ENCODE measurements at regions not wholly inside any gene's neighbourhood (a gene's known extent, or its start where the extent isn't known, plus 50 kb on each side); places are given as distances from the start of the nearest gene placed in this dataset.

GRCh38 chr3:62970648-62971047 is 95.4 kb upstream of the CADPS start:
- no peak for DNase-seq (ENCODE audit: insufficient read length, low spot score)
- no peak for FAIRE-seq

DNA sequence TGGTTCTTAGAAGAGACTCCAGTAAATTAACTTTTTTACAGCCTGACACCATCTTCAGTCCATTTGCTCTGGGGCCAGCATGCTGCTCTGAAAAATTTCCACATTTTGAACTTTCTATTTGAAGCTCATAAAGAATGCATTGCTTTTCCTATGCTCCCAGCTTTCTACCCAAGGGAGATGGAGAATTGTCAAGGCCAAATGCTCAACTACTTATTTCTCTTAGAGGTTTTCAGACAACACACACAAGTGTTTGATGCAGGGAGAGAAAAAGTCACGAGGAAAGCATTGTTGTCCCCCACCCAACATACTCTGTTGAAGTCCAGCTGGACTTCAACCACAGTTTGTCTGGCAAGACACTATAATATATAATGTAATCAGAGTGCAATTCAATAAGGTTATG is 100.3 kb upstream of the CADPS start:
- FAIRE-seq, result no peak
- no peak for DNase-seq (ENCODE audit: insufficient read length, low spot score)

DNA sequence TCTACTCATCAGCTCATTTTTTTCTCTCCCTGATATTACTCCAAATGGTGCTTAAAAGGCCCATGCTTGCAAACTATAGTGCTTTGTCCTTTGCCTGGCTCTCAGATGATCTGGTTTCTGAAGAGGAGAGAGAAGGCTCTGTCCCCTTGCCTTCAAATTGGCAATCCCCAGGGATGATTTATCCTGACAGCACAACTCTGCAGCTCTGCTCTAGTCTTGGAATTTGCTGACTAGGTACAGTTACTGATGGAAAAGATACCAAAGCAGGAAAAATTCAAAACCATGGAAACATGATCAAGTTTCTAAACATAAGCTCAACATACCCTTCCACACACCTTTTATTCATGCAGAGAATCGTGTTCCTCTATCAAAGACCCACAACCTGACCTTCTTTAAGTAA is 106.7 kb upstream of the CADPS start:
- FAIRE-seq (no peak), DNase-seq (ENCODE audit: insufficient read length, low spot score) (no peak)

DNA sequence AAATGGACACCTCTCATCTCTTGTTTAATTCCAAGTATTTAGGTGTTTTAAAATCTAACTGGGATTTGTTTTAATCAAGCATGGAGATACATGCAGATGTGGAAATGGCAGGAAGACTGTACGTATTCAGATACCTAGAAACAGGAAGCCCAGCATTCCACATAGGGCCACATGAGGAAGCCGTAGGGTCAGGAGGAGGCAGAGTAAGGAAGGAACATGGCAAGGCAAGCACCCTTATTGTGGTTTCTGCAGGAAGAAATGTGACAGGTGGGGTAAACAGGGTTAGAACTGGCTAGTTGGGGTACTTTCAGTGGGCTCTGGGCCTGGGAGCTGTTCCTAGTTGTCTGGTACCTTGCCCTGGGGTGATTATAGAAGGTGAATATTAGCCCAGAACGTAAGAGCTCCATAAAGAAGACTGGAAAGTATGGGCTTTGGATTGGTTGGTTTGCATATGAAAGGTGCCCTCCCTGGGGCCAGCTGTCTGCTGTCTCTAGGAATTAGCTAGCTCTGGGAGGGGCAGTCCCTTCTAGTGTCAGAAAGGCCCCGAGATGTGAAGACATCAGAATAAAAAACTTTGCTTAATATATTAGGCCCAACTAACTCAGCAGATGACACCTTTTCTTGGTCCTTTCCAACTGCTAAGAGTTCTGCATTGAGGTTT is 107.7 kb upstream of the CADPS start:
- no peak for FAIRE-seq
- DNase-seq (ENCODE audit: insufficient read length, low spot score), result no peak

GRCh38 chr3:62986061-62986460 is 110.8 kb upstream of the CADPS start:
- FAIRE-seq, result no peak
- DNase-seq (ENCODE audit: insufficient read length, low spot score), result no peak

- DNase-seq (ENCODE audit: insufficient read length, low spot score) (no peak), FAIRE-seq (no peak)
Observed at GRCh38 chr3:62987721-62988120, 112.5 kb upstream of the CADPS start.

DNA sequence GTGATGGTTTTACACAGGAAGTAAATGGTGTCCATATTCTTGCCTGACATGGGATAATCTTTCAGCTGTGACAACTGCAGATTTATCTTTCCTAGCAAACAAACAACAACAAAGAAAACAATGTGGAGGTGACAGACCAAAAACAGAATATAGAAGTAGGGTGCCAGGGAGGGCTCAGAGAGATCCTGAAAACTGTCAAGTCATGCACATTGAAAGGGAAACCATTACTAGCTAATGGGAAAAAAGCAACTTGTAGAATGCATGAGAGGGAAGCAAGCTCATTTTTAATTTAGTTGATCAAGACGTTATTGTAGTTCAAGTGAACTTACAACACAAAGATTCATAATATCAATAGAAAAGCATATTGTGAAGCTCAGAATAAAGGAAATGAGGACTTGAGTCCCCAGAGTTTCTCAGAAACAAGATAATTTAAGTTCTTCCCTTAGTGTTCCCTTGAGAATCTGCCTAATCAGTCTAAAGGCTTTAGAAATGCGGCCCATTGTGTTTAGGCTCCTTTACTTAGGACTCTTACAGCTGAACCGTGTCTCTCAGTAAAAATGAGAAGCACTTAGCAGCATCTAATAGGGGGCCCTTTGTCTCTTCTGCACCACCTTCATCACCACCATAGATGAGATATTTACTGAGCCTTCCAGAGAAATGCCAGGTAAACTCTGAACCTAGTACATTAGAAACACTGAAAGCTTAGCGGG is 115.6 kb upstream of the CADPS start:
- DNase-seq (ENCODE audit: insufficient read length, low spot score) (no peak), FAIRE-seq (no peak)

DNA sequence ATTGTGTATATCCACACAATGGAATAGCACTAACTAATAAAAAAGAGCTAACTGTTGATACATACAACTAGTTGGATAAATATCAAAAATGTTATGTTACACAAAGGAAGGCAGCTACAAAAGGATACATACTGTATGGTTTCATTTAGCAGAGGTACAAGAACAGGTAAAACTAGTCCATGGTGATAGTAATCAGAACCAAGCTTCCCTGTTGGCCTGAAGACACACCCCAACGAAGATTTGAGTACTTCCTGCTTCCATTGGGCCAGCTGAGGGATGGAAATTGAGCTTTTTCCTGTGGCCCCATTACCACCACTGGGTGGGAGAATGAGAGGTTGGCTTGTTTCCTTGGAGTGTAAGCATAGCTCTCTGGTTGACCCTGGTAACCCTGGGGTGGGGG is 117.3 kb upstream of the CADPS start:
- FAIRE-seq (no peak), DNase-seq (ENCODE audit: insufficient read length, low spot score) (no peak)

DNA sequence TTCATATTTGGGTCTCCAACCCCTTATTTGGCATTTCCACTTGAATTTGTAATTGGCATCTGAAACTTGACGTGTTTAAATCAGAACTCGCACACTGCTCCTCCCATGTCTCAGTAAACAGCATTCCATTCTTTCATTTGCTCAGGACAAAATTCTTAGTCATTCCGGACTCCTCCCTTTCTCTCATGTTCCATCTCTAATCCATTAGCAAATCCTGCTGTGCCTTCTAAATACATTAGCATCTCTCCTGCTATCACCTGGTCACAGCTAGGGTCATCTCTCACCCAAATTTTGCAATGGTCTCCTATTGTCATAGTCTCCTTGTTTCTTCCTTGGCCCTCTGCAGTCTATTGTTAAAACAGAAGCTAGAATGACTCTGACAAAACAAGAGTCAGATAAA is 119.9 kb upstream of the CADPS start:
- no peak for FAIRE-seq
- DNase-seq (ENCODE audit: insufficient read length, low spot score), result no peak

DNA sequence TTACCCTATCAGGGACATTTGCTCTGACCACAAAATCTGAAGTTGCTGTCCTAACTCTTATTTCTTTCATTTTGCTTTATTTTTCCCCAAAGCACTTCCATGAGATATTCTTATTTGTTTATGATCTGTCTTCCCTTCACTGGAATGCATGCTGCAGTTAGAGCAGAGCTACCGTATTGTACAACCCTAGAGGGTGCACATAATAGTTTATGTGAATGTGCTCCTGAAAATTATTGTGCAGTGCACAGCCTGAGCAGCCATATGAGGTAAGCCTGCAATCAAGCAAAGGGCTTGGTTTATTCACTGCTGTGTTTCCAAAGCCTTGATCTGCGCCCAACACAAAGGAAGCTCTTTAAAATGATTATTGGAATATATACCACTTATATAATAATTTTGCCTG is 120.3 kb upstream of the CADPS start:
- FAIRE-seq, result no peak
- DNase-seq (ENCODE audit: insufficient read length, low spot score), result no peak

DNA sequence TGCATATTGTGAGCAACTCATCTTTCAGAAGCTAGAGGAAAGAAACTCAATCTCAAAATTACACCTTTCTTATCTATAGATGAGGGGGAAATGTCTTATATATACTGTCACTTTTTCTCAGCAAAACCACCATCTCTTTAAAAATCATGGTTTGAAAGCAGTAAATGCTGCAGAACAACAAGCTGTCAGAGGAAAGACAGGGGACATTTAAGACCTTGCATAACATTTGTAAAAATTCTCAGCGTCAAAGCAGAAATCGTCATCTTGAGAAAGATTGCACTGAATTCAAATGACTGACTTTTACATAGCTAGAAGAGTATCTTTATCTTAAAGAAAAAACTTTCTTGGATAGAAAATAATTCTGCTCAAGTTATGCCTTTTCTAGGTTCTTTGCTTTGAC is 122.2 kb upstream of the CADPS start:
- no peak for DNase-seq (ENCODE audit: insufficient read length, low spot score)
- no peak for FAIRE-seq

DNA sequence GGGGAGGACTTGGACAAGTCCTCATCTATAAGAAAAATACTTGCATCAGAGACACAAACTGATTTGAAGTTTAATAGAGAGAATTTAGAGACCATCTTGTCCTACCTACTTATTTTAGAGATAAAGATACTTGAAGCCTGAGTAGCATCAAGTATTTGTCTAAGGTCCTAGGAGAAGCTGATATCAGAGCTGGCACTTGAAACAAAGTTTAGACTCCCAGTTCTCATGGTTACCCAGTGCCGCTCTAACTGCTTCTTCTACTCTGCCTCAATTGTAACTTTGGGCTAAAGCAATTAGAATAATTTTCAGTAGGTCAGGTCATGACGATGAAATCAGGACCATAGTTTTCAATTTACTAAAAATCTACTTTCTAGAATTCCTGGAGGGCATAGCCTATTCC is 123.9 kb upstream of the CADPS start:
- FAIRE-seq (no peak), DNase-seq (ENCODE audit: insufficient read length, low spot score) (no peak)

GRCh38 chr3:62999791-63000190 is 124.6 kb upstream of the CADPS start:
- DNase-seq (ENCODE audit: insufficient read length, low spot score) (no peak), FAIRE-seq (no peak)

- FAIRE-seq (no peak), DNase-seq (ENCODE audit: insufficient read length, low spot score) (no peak)
Observed at GRCh38 chr3:63004448-63004847, 129.2 kb upstream of the CADPS start.

DNA sequence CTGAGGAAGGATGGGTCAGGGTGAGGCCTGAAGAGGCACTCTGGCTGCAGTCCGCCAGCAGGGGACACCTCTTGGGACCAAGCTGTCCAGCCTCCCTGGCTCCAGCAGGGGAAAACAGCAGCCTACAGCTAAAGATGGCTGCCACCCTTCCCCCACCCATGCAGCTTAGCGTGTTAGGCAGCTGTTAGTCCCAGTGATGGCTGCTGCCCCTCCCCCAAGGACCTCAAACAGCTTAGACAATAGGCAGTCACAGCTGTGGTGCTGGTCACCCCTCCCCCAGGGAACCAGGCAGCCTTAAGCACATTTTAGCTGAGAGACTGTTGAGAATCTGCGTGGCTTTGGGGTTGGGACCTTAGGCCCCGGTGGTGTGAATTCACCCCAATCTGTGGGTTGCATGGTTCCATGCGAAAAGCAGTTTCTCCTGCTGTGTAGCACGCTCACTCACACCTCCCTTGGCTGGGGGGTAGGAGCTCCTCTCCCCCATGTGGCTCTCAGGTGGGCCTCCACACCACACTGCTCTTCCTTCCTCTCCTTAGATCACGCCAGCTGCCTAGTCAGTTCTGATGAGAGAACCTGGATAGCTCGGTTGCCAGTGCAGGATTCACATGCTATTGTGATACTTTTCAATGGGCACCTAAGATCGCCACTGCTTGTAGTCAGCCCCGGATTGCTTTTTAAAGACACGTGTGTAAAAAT is 140.5 kb upstream of the CADPS start:
- DNase-seq (ENCODE audit: insufficient read length, low spot score) (no peak), FAIRE-seq (no peak)

- FAIRE-seq (no peak), DNase-seq (ENCODE audit: insufficient read length, low spot score) (no peak)
Observed at GRCh38 chr3:63022114-63022513, 146.9 kb upstream of the CADPS start.

- DNase-seq (ENCODE audit: insufficient read length, low spot score), result no peak
- no peak for FAIRE-seq
Observed at GRCh38 chr3:63026722-63027121, 151.5 kb upstream of the CADPS start.

GRCh38 chr3:63029326-63029725 is 154.1 kb upstream of the CADPS start:
- DNase-seq (ENCODE audit: insufficient read length, low spot score) (no peak), FAIRE-seq (no peak)

DNA sequence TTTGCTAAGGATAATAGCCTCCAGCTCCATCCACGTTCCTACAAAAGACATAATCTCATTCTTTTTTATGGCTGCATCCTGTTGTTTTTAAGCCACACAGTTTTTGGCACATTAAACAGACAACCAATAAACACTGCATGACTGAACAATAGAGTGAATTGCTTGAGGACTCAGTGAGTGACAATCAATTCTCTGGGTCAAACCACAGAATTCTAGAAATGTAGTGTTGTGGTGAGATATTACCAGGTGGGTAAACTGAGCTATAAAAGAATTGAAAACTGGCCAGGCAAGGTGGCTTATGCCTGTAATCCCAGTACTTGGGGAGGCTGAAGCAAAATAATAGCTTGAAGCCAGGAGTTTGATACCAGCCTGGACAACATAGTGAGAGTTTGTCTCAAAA is 154.7 kb upstream of the CADPS start:
- DNase-seq (ENCODE audit: insufficient read length, low spot score) (no peak), FAIRE-seq (no peak)

DNA sequence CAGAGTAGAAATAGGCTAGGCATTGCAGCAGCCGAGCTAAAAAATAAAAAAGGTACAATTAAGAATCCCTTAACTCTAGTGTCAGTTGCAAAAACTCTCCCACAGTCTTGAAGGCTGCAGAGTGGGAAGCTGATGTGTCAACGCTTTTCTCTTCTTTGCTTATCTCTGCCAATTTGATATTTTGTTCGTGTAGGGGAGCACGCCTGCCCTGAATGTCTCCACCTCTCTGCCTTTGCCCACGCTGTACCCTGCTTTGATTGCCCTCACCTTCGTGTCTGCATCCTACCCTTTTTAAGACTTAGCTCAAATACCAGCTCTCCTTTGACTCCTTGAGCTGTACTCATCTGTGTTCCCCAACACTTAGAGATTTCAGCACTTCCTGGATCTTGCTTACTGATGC is 155.4 kb upstream of the CADPS start:
- no peak for DNase-seq (ENCODE audit: insufficient read length, low spot score)
- FAIRE-seq, result no peak

- no peak for FAIRE-seq
- no peak for DNase-seq (ENCODE audit: insufficient read length, low spot score)
Observed at GRCh38 chr3:63032881-63033280, 157.7 kb upstream of the CADPS start.

DNA sequence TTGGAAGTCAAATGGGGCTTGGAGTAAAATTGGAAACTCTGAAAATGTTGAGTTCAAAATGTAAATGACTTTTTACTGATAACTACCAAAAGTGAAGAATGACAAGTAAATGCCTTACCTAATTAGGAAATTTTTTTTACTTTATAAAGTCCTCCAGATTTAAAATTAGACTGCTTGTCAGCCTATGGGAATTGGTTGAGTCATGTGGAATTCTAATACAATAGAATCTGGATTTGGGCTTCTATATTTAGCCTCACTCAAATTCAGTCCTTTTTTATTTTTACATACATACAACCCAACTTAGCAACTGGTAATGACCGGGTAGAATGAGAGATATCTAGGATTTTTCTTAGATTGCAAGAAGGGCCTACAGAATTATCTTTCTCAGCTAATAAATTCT is 158.9 kb upstream of the CADPS start:
- FAIRE-seq, result no peak
- DNase-seq (ENCODE audit: insufficient read length, low spot score), result no peak
